ENCODE measurements at regions not wholly inside any gene's neighbourhood (a gene's known extent, or its start where the extent isn't known, plus 50 kb on each side); places are given as distances from the start of the nearest gene placed in this dataset.

GRCh38 chr9:99561509-99561917 is 260.2 kb upstream of the NR4A3 start:
- no peak overlapping the region for H2BK20ac ChIP-seq (ENCODE audit: low read length)
- no peaks in the 10 kb centered on the region for H3K4me1 ChIP-seq (replicated peaks in 1 of 4; ENCODE audit: control insufficient read depth in 3 of 4, insufficient read depth in 4 of 4, low read length in 3 of 4)
- H3K27ac ChIP-seq (ENCODE audit: low read depth, low read length) = no peak overlapping the region
- 81% methylated on average over 2 of the region's 2 CpGs; no CpG with 5 or more reads in 1 of the 2 experiments for WGBS, 2 experiments (ENCODE audit: extremely low coverage in 1 of 2, insufficient coverage in 1 of 2, insufficient read length in 1 of 2, insufficient replicate concordance in 2 of 2, low coverage in 1 of 2, low lambda C conversion rate in 2 of 2, missing lambda C conversion rate in 1 of 2)
- no peak overlapping the region for H3K56ac ChIP-seq (replicated peaks; ENCODE audit: insufficient read length, low read depth, low read length)
- no peak overlapping the region for H2BK5ac ChIP-seq (ENCODE audit: low read depth, low read length)
- no peaks in the 10 kb centered on the region for H3K9me3 ChIP-seq (ENCODE audit: insufficient read depth in 2 of 2, low read depth in 1 of 2, low read length in 1 of 2)
- no peak overlapping the region for H3K23ac ChIP-seq (ENCODE audit: insufficient read length)
- H3K9ac ChIP-seq (replicated peaks in 1 of 4; ENCODE audit: extremely low read depth in 1 of 4, low read depth in 3 of 4, low read length in 3 of 4) = no peak overlapping the region
- no peak overlapping the region for H3K4me3 ChIP-seq (ENCODE audit: extremely low read depth in 1 of 4, insufficient read depth in 2 of 4, low read depth in 3 of 4, low read length in 4 of 4)
- no peak overlapping the region for H3K4me2 ChIP-seq (ENCODE audit: insufficient read depth in 1 of 2, low read depth in 2 of 2, low read length in 2 of 2)
- TF ChIP-seq TEAD4 (IDR thresholded peaks at IDR 0.05; ENCODE audit: low read depth, low read length) (no peak), FOSL1 (IDR thresholded peaks at IDR 0.05; ENCODE audit: insufficient read depth, low read depth, low read length) (no peak), CHD1 (IDR thresholded peaks at IDR 0.05; ENCODE audit: low read depth, low read length) (no peak), YY1 (IDR thresholded peaks at IDR 0.05; ENCODE audit: low read depth, low read length) (no peak), SRF (IDR thresholded peaks at IDR 0.05; ENCODE audit: low read depth, low read length) (no peak), BCL11A (IDR thresholded peaks at IDR 0.05; ENCODE audit: low read depth in 2 of 2, low read length in 2 of 2) (no peak), KDM4A (IDR thresholded peaks at IDR 0.05; ENCODE audit: low read depth, low read length, severe bottlenecking) (no peak), RAD21 (IDR thresholded peaks at IDR 0.05 in 1 of 2, conservative IDR thresholded peaks at IDR 0.05 in 1 of 2; ENCODE audit: low read depth in 2 of 2, low read length in 2 of 2) (no peak), SUZ12 (IDR thresholded peaks at IDR 0.05; ENCODE audit: low read length) (no peak), SIX5 (IDR thresholded peaks at IDR 0.05; ENCODE audit: low read depth, low read length) (no peak), EP300 (IDR thresholded peaks at IDR 0.05; ENCODE audit: borderline replicate concordance in 1 of 2, low read depth in 2 of 2, low read length in 2 of 2) (no peak), TAF1 (IDR thresholded peaks at IDR 0.05; ENCODE audit: low read depth, low read length) (no peak), CREB1 (IDR thresholded peaks at IDR 0.05) (no peak), CEBPB (IDR thresholded peaks at IDR 0.05; ENCODE audit: low read depth, low read length) (no peak), JUN (IDR thresholded peaks at IDR 0.05; ENCODE audit: low read depth, low read length) (no peak)
- H3K36me3 ChIP-seq (ENCODE audit: control insufficient read depth in 2 of 4, insufficient read depth in 4 of 4, low read length in 3 of 4) = no peaks in the 10 kb centered on the region
- no peak overlapping the region for H2BK120ac ChIP-seq (replicated peaks; ENCODE audit: low read depth, low read length)
- H4K20me1 ChIP-seq (replicated peaks in 1 of 2; ENCODE audit: control insufficient read depth in 1 of 2, insufficient read depth in 2 of 2, low read length in 2 of 2) = no peaks in the 10 kb centered on the region
- no peak overlapping the region for H4K5ac ChIP-seq (ENCODE audit: insufficient read length, low read depth, low read length)
- FAIRE-seq = no peak
- H3K79me2 ChIP-seq (ENCODE audit: control insufficient read depth in 1 of 2, insufficient read depth in 2 of 2, low read length in 2 of 2) = no peaks in the 10 kb centered on the region
- no peak overlapping the region for H2AK5ac ChIP-seq (ENCODE audit: low read depth, low read length)
- H3K14ac ChIP-seq (ENCODE audit: insufficient read length) = no peak overlapping the region
- no peak overlapping the region for H4K8ac ChIP-seq (ENCODE audit: extremely low read depth, insufficient read depth, low read length)
- no peak overlapping the region for H2BK12ac ChIP-seq (ENCODE audit: low read depth, low read length)
- no peaks in the 10 kb centered on the region for H3K79me1 ChIP-seq (ENCODE audit: low read depth, low read length)
- H3K4ac ChIP-seq (replicated peaks; ENCODE audit: insufficient read length, low read depth, low read length) = no peak overlapping the region
- POLR2A ChIA-PET (ENCODE audit: partially characterized antibody) = no interaction called here
- no peak overlapping the region for H2AFZ ChIP-seq (ENCODE audit: low read length)
- no peaks in the 10 kb centered on the region for H3K27me3 ChIP-seq (replicated peaks in 1 of 4; ENCODE audit: control insufficient read depth in 3 of 4, extremely low read depth in 1 of 4, insufficient read depth in 3 of 4, low read length in 3 of 4)
- H2BK15ac ChIP-seq (ENCODE audit: low read length) = no peak overlapping the region
- no peak overlapping the region for H3K18ac ChIP-seq (ENCODE audit: extremely low read depth, low read length)
- CTCF ChIA-PET (ENCODE audit: partially characterized antibody) = interaction anchor here (1.6 to 3.1 kb wide), 3 partner anchors 11 to 18 kb away, joined by 3 to 11 read pairs (median 3); no protein-coding TSS in a partner anchor
- no peaks in the 10 kb centered on the region for H3K23me2 ChIP-seq (ENCODE audit: low read depth, low read length)
- DNase-seq (ENCODE audit: low read depth in 1 of 2, low spot score in 2 of 2) = no peak
- no peak overlapping the region for H4K91ac ChIP-seq (replicated peaks; ENCODE audit: insufficient read length, low read length)
